Astrocyte (in vitro differentiated cells and primary cell): ENCODE measurements at regions not wholly inside any gene's neighbourhood (a gene's known extent, or its start where the extent isn't known, plus 50 kb on each side); places are given as distances from the start of the nearest gene placed in this dataset.

Experiments
- CTCF ChIP-seq: IDR thresholded peaks from 2 replicates; pipeline ENCODE4 v1.5.1; 2011; ENCODE audit warnings: low read depth, mild to moderate bottlenecking, inconsistent platforms, low read length, moderate library complexity; ENCODE audit not compliant: insufficient read depth
- EZH2 ChIP-seq: IDR thresholded peaks from 2 replicates; pipeline ENCODE4 v1.6.1; 2012; ENCODE audit warnings: mild to moderate bottlenecking, low read length, inconsistent platforms; ENCODE audit not compliant: insufficient read depth

DNA sequence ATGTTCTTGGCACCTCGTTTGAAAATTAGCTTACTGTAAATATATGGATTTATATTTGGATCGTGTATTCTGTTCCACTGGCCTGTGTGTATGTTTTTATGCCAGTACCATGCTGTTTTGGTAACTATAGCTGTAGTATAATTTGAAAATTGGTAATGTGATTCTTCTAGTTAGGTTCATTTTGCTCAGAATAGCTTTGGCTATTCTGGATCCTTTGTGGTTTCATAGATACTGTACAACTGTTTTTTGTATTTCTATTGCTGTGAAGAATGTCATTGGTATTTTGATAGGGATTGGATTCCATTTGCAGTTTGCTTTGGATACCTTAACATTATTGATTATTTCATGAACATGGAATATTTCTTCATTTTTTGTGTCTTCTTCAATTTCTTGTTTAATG, 490.2 kb downstream of the BRINP3 start:
- no peak for TF ChIP-seq CTCF
- no peak for TF ChIP-seq EZH2
